Cerebellar cortex (tissue), 1 donor: ENCODE measurements at regions not wholly inside any gene's neighbourhood (a gene's known extent, or its start where the extent isn't known, plus 50 kb on each side); places are given as distances from the start of the nearest gene placed in this dataset.
A peak's percentile ranks its signal among the peaks of the same experiment; 100 is the strongest.
"Not testable (repeated sequence)": the region's sequence is repeated elsewhere in the genome, so short reads cannot be mapped to it uniquely, and the experiment has no call there.

ENCODE experiments used
- DNase-seq: peaks from one replicate; pipeline ENCODE4 v3.0.0-alpha.2; 2015; ENCODE audit warnings: low spot score

- DNase-seq, result peak; percentile 14
Measured at GRCh38 chr6:119446609-119447008, 97.0 kb upstream of the MAN1A1 start.

GRCh38 chr6:119446115-119446554 lies 96.6 kb upstream of the MAN1A1 start:
- DNase-seq, result no peak

GRCh38 chr6:119445666-119446065 lies 96.1 kb upstream of the MAN1A1 start:
- no peak for DNase-seq

GRCh38 chr6:119444642-119445557 lies 95.3 kb upstream of the MAN1A1 start:
- DNase-seq, result no peak

- DNase-seq, result no peak
Measured at GRCh38 chr6:119443993-119444641, 94.6 kb upstream of the MAN1A1 start.

GRCh38 chr6:119442776-119443184 lies 93.2 kb upstream of the MAN1A1 start:
- DNase-seq, result no peak

- no peak for DNase-seq
Measured at GRCh38 chr6:119440953-119441352, 91.4 kb upstream of the MAN1A1 start.

GRCh38 chr6:119436583-119436982 lies 87.0 kb upstream of the MAN1A1 start:
- DNase-seq, result no peak

GRCh38 chr6:119431799-119432198 lies 82.2 kb upstream of the MAN1A1 start:
- DNase-seq, result no peak

GRCh38 chr6:119430805-119431204 lies 81.2 kb upstream of the MAN1A1 start:
- no peak for DNase-seq

GRCh38 chr6:119428633-119429032 lies 79.1 kb upstream of the MAN1A1 start:
- no peak for DNase-seq

GRCh38 chr6:119426619-119427018 lies 77.1 kb upstream of the MAN1A1 start:
- no peak for DNase-seq

- no peak for DNase-seq
Measured at GRCh38 chr6:119423996-119424395, 74.4 kb upstream of the MAN1A1 start.

GRCh38 chr6:119418084-119418483 lies 68.5 kb upstream of the MAN1A1 start:
- not testable (repeated sequence) for DNase-seq

- DNase-seq, result no peak
Measured at GRCh38 chr6:119407156-119407555, 57.6 kb upstream of the MAN1A1 start.

- DNase-seq, result not testable (repeated sequence)
Measured at GRCh38 chr6:119405114-119405513, 55.6 kb upstream of the MAN1A1 start.
